ENCODE measurements at regions not wholly inside any gene's neighbourhood (a gene's known extent, or its start where the extent isn't known, plus 50 kb on each side); places are given as distances from the start of the nearest gene placed in this dataset.

DNA sequence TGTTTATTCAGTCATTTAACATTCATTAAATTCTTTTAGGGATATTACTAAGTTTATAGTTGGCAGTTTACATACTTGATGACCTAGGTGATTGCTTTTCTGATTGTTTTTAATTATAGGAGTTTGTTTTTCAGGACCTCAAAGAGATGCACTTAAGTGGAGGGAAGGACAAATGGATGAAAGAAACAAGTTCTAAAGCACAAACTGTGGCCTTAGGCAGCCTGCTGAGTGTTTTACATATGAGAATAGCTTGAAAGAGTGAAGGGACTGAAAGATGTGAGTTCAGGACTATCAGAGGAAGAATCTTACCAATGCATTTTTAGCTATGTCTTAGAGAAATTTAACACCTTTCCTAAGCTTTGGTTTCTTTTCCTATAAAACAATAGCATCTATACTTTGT lies 402.6 kb downstream of the KLF12 start:
- POLR2A ChIA-PET: no interaction called here
- TF ChIP-seq CTCF (IDR thresholded peaks at IDR 0.05) (no peak), POLR2AphosphoS5 (IDR thresholded peaks at IDR 0.05; ENCODE audit: low read depth, low read length) (no peak), TCF7L2 (IDR thresholded peaks at IDR 0.05; ENCODE audit: low read depth, low read length) (no peak), SIN3A (IDR thresholded peaks at IDR 0.05; ENCODE audit: borderline replicate concordance, insufficient read depth, low read depth, low read length) (no peak)
- TF ChIP-seq, protein P1, sequence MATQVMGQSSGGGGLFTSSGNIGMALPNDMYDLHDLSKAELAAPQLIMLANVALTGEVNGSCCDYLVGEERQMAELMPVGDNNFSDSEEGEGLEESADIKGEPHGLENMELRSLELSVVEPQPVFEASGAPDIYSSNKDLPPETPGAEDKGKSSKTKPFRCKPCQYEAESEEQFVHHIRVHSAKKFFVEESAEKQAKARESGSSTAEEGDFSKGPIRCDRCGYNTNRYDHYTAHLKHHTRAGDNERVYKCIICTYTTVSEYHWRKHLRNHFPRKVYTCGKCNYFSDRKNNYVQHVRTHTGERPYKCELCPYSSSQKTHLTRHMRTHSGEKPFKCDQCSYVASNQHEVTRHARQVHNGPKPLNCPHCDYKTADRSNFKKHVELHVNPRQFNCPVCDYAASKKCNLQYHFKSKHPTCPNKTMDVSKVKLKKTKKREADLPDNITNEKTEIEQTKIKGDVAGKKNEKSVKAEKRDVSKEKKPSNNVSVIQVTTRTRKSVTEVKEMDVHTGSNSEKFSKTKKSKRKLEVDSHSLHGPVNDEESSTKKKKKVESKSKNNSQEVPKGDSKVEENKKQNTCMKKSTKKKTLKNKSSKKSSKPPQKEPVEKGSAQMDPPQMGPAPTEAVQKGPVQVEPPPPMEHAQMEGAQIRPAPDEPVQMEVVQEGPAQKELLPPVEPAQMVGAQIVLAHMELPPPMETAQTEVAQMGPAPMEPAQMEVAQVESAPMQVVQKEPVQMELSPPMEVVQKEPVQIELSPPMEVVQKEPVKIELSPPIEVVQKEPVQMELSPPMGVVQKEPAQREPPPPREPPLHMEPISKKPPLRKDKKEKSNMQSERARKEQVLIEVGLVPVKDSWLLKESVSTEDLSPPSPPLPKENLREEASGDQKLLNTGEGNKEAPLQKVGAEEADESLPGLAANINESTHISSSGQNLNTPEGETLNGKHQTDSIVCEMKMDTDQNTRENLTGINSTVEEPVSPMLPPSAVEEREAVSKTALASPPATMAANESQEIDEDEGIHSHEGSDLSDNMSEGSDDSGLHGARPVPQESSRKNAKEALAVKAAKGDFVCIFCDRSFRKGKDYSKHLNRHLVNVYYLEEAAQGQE (IDR thresholded peaks at IDR 0.05; ENCODE audit: insufficient read depth in 1 of 2, low read depth in 2 of 2, low read length in 1 of 2): no peak
- DNase-seq (ENCODE audit: low read depth, low spot score) (no peak), ATAC-seq (no peak)
- CTCF ChIA-PET: no interaction called here
- intact Hi-C loops (cut with micrococcal nuclease; ENCODE audit: unreplicated experiment) (no loop called here), in situ Hi-C loops (cut with HindIII; ENCODE audit: low pct_unique_long_range_greater_than_20kb, low sequenced_read_pairs) (no loop called here)
- no TSS peak for BruUV-seq (replicated peaks)
- Histone ChIP-seq H3K27ac (ENCODE audit: low read length) (no peak overlapping the region), H3K4me3 (ENCODE audit: low read depth in 2 of 2, low read length in 2 of 2) (no peak overlapping the region), H3K4me1 (ENCODE audit: control insufficient read depth, insufficient read depth, low read length) (no peaks in the 10 kb centered on the region), H3K36me3 (ENCODE audit: control insufficient read depth, insufficient read depth, low read length) (no peaks in the 10 kb centered on the region), H3K27me3 (ENCODE audit: control insufficient read depth, insufficient read depth, low read length) (no peaks in the 10 kb centered on the region), H3K9me3 (ENCODE audit: control insufficient read depth, insufficient read depth, low read depth, low read length) (no peaks in the 10 kb centered on the region)

DNA sequence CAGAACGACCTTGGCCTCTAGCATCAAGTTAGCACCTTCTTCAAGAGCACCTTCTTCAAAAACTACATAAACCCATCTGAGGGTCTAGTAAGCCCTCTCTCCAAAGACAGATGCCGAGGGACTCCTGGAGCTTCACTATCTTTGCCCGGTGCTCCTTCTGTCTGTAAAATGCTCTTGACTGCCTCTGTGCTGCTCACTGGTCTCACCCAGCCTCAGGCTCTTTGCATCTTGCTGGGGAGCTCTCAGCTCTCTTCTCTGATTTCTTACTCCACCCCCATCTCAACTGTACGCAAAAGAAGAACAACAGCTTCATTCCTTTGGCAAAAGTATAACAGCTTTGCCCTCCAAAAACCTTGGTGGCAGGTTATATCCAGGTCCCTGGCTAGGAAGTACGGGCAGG lies 404.2 kb downstream of the KLF12 start:
- no peak for ATAC-seq
- TF ChIP-seq SIN3A (IDR thresholded peaks at IDR 0.05; ENCODE audit: borderline replicate concordance, insufficient read depth, low read depth, low read length): no peak
- CTCF ChIA-PET: no interaction called here

DNA sequence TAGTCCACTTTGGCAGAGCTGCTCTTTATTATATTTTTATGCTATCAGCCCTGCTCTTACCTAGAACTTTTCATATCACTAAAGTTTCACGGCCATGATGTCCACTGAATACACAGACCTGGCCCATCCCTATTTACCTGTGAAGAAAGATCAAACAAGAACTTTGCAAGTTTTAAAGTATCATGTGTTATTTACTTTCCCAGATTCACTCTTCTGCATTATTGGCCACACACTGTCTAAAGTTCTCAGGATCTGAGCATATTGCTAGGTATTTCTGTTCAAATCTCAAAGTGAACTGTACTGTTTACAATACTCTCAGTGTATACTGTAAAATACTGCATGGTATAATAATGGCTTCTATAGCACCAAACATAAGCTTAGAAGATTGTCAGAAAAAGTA lies 405.2 kb downstream of the KLF12 start:
- TF ChIP-seq TCF7L2 (IDR thresholded peaks at IDR 0.05; ENCODE audit: low read depth, low read length) (no peak), CTCF (IDR thresholded peaks at IDR 0.05) (no peak), SIN3A (IDR thresholded peaks at IDR 0.05; ENCODE audit: borderline replicate concordance, insufficient read depth, low read depth, low read length) (no peak), POLR2AphosphoS5 (IDR thresholded peaks at IDR 0.05; ENCODE audit: low read depth, low read length) (no peak)
- TF ChIP-seq, protein P1 (IDR thresholded peaks at IDR 0.05; ENCODE audit: insufficient read depth in 1 of 2, low read depth in 2 of 2, low read length in 1 of 2): no peak
- H3K36me3 ChIP-seq (ENCODE audit: control insufficient read depth, insufficient read depth, low read length): no peaks in the 10 kb centered on the region
- no TSS peak for BruUV-seq (replicated peaks)
- H3K27ac ChIP-seq (ENCODE audit: low read length): no peak overlapping the region
- ATAC-seq (no peak), DNase-seq (ENCODE audit: low read depth, low spot score) (no peak)
- H3K4me1 ChIP-seq (ENCODE audit: control insufficient read depth, insufficient read depth, low read length): no peaks in the 10 kb centered on the region
- no peak overlapping the region for H3K4me3 ChIP-seq (ENCODE audit: low read depth in 2 of 2, low read length in 2 of 2)
- H3K9me3 ChIP-seq (ENCODE audit: control insufficient read depth, insufficient read depth, low read depth, low read length): no peaks in the 10 kb centered on the region
- in situ Hi-C loops (cut with HindIII; ENCODE audit: low pct_unique_long_range_greater_than_20kb, low sequenced_read_pairs): no loop called here
- intact Hi-C loops (cut with micrococcal nuclease; ENCODE audit: unreplicated experiment): no loop called here
- POLR2A ChIA-PET: no interaction called here
- H3K27me3 ChIP-seq (ENCODE audit: control insufficient read depth, insufficient read depth, low read length): no peaks in the 10 kb centered on the region
- CTCF ChIA-PET: interaction anchor here (0.5 kb wide), 1 partner anchor 706 kb away, joined by 3 read pairs; no protein-coding TSS in a partner anchor

More for the DNA sequence above, 404.2 kb downstream of the KLF12 start:
- POLR2A ChIA-PET: no interaction called here
- no peaks in the 10 kb centered on the region for H3K27me3 ChIP-seq (ENCODE audit: control insufficient read depth, insufficient read depth, low read length)
- no peaks in the 10 kb centered on the region for H3K4me1 ChIP-seq (ENCODE audit: control insufficient read depth, insufficient read depth, low read length)
- DNase-seq (ENCODE audit: low read depth, low spot score): no peak
- no peak overlapping the region for H3K27ac ChIP-seq (ENCODE audit: low read length)
- BruUV-seq (replicated peaks): no TSS peak
- H3K36me3 ChIP-seq (ENCODE audit: control insufficient read depth, insufficient read depth, low read length): no peaks in the 10 kb centered on the region
- intact Hi-C loops (cut with micrococcal nuclease; ENCODE audit: unreplicated experiment) (no loop called here), in situ Hi-C loops (cut with HindIII; ENCODE audit: low pct_unique_long_range_greater_than_20kb, low sequenced_read_pairs) (no loop called here)
- no peaks in the 10 kb centered on the region for H3K9me3 ChIP-seq (ENCODE audit: control insufficient read depth, insufficient read depth, low read depth, low read length)
- no peak overlapping the region for H3K4me3 ChIP-seq (ENCODE audit: low read depth in 2 of 2, low read length in 2 of 2)
